ENCODE measurements at regions not wholly inside any gene's neighbourhood (a gene's known extent, or its start where the extent isn't known, plus 50 kb on each side); places are given as distances from the start of the nearest gene placed in this dataset.

GRCh38 chr5:162637481-162637880 is 569.9 kb downstream of the GABRG2 start:
- TF ChIP-seq POLR2A (IDR thresholded peaks at IDR 0.05) (no peak), CTCF (IDR thresholded peaks at IDR 0.05) (no peak), EP300 (IDR thresholded peaks at IDR 0.05) (no peak), POLR2AphosphoS5 (IDR thresholded peaks at IDR 0.05) (no peak)
- 73 to 77% methylated on average over 7 of the region's 7 CpGs for WGBS, 2 donors (ENCODE audit: low coverage in 1 of 2)
- no peak for ATAC-seq

GRCh38 chr5:162638849-162639248 is 571.3 kb downstream of the GABRG2 start:
- Histone ChIP-seq H3K9me3 (peaks cover 0 to 21% (median 0%) of the 10 kb centered on the region in 3 donors), H3K27ac (no peak overlapping the region), H3K4me3 (no peak overlapping the region), H3K36me3 (no peaks in the 10 kb centered on the region), H3K27me3 (no peaks in the 10 kb centered on the region), H3K4me1 (no peaks in the 10 kb centered on the region)
- ATAC-seq = no peak
- WGBS, 2 donors (ENCODE audit: low coverage in 1 of 2) = 13 to 18% methylated on average over 1 of the region's 1 CpG
- TF ChIP-seq POLR2A (IDR thresholded peaks at IDR 0.05) (no peak), POLR2AphosphoS5 (IDR thresholded peaks at IDR 0.05) (no peak), CTCF (IDR thresholded peaks at IDR 0.05) (no peak), EP300 (IDR thresholded peaks at IDR 0.05) (no peak)

More at GRCh38 chr5:162637481-162637880, 569.9 kb downstream of the GABRG2 start:
- no peaks in the 10 kb centered on the region for H3K27me3 ChIP-seq
- H3K27ac ChIP-seq = no peak overlapping the region
- no peaks in the 10 kb centered on the region for H3K36me3 ChIP-seq
- H3K9me3 ChIP-seq = peaks cover 0 to 33% (median 0%) of the 10 kb centered on the region in 3 donors
- no peaks in the 10 kb centered on the region for H3K4me1 ChIP-seq
- H3K4me3 ChIP-seq = no peak overlapping the region

- 37 to 40% methylated on average over 4 of the region's 4 CpGs for WGBS, 2 donors (ENCODE audit: low coverage in 1 of 2)
These were observed 573.7 kb downstream of the GABRG2 start for GRCh38 chr5:162641142-162641813.

GRCh38 chr5:162654661-162655405 is 587.3 kb downstream of the GABRG2 start:
- Histone ChIP-seq H3K27me3 (no peaks in the 10 kb centered on the region), H3K27ac (no peak overlapping the region), H3K4me3 (no peak overlapping the region), H3K4me1 (no peaks in the 10 kb centered on the region), H3K9me3 (peaks cover 0 to 7% (median 0%) of the 10 kb centered on the region in 3 donors), H3K36me3 (no peaks in the 10 kb centered on the region)
- no peak for ATAC-seq
- TF ChIP-seq POLR2AphosphoS5 (IDR thresholded peaks at IDR 0.05) (no peak), CTCF (IDR thresholded peaks at IDR 0.05) (no peak), POLR2A (IDR thresholded peaks at IDR 0.05) (no peak), EP300 (IDR thresholded peaks at IDR 0.05) (no peak)
- WGBS, 2 donors (ENCODE audit: low coverage in 1 of 2) = 50 to 55% methylated on average over 1 of the region's 1 CpG

More at GRCh38 chr5:162641142-162641813, 573.7 kb downstream of the GABRG2 start:
- no peak overlapping the region for H3K27ac ChIP-seq
- TF ChIP-seq EP300 (IDR thresholded peaks at IDR 0.05) (no peak), CTCF (IDR thresholded peaks at IDR 0.05) (no peak), POLR2A (IDR thresholded peaks at IDR 0.05) (no peak), POLR2AphosphoS5 (IDR thresholded peaks at IDR 0.05) (no peak)
- no peak for ATAC-seq
- H3K36me3 ChIP-seq = no peaks in the 10 kb centered on the region
- no peak overlapping the region for H3K4me3 ChIP-seq
- no peaks in the 10 kb centered on the region for H3K4me1 ChIP-seq
- H3K27me3 ChIP-seq = no peaks in the 10 kb centered on the region
- H3K9me3 ChIP-seq = no peaks in the 10 kb centered on the region
